ENCODE measurements at regions not wholly inside any gene's neighbourhood (a gene's known extent, or its start where the extent isn't known, plus 50 kb on each side); places are given as distances from the start of the nearest gene placed in this dataset.

DNA sequence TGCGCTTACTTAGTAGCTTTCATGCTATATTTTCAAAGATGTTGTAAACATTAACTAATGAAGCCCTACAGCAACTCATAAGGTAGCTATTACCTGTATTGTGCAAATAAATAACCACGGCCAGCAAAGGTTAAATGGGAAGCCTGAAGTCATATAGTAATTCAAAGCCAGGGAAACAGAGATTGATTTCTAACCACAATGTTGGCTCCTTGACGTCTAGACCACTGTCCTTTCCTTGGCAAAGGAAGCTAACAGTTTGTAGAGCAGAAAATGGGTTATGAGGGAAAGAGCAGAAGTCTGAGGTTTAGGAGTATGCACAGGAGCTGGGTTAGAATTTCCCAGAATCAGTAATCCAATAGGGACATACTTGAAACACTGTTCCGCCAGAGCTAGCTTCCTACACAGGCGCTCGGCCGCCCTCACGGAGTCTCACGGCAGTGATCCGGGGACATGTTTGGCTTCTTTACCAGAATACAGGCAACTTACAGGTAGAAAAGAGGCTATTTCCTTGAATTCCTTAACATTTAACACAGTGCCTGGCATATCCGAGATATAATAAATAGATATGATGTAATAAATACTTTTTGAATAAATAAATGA lies 298.8 kb upstream of the LYPLAL1 start:
- 67% methylated on average over 3 of the region's 11 CpGs for WGBS (ENCODE audit: insufficient coverage)
- no peaks in the 10 kb centered on the region for H3K9me3 ChIP-seq (ENCODE audit: control extremely low read depth in 1 of 5, control insufficient read depth in 4 of 5, insufficient read depth in 2 of 5, low read depth in 1 of 5, low read length in 4 of 5)
- no peak overlapping the region for H3K27ac ChIP-seq (ENCODE audit: insufficient read depth in 1 of 2, low read depth in 1 of 2, low read length in 2 of 2, poor library complexity in 1 of 2, severe bottlenecking in 2 of 2)
- no peaks in the 10 kb centered on the region for H3K36me3 ChIP-seq (ENCODE audit: control insufficient read depth in 4 of 4, insufficient read depth in 4 of 4, low read length in 3 of 4)
- peaks cover 0 to 3% (median 0%) of the 10 kb centered on the region in 5 experiments for H3K27me3 ChIP-seq (replicated peaks in 2 of 5; ENCODE audit: control insufficient read depth in 4 of 5, insufficient read depth in 5 of 5, low read length in 4 of 5)
- no peak for DNase-seq
- POLR2A ChIA-PET = no interaction called here
- H3K4me1 ChIP-seq (ENCODE audit: control extremely low read depth in 1 of 4, control insufficient read depth in 4 of 4, insufficient read depth in 4 of 4, low read length in 3 of 4) = no peaks in the 10 kb centered on the region
- no peak overlapping the region for H3K4me3 ChIP-seq (ENCODE audit: control insufficient read depth in 1 of 7, extremely low read depth in 1 of 7, insufficient read depth in 4 of 7, low read depth in 2 of 7, low read length in 6 of 7)
- CTCF ChIA-PET = no interaction called here

DNA sequence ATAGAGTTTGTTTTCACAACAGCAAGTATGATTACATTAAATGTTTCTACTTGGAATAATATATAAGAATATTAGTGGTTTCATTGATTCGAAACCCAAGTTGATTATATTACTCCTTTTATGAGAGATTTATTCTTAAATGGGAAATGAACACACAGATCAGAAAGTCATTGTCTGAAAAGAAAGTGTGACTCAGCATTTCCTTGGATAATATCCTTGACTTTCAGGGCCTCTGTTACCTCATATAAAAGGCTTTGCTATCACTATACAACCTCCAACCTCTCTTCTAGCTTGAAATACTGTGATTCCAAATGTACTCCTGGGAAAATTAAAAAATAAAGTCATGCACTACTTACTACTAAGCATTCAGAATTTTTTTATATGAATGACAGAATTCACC lies 295.3 kb upstream of the LYPLAL1 start:
- no CpG with 5 or more reads among the region's 1 CpG for WGBS (ENCODE audit: insufficient coverage)
- H3K9me3 ChIP-seq (ENCODE audit: control extremely low read depth in 1 of 5, control insufficient read depth in 4 of 5, insufficient read depth in 2 of 5, low read depth in 1 of 5, low read length in 4 of 5) = no peaks in the 10 kb centered on the region
- H3K27ac ChIP-seq (ENCODE audit: insufficient read depth in 1 of 2, low read depth in 1 of 2, low read length in 2 of 2, poor library complexity in 1 of 2, severe bottlenecking in 2 of 2) = no peak overlapping the region
- POLR2A ChIA-PET = interaction anchor here (1.4 kb wide), 1 partner anchor 9 kb away, joined by 3 read pairs; no protein-coding TSS in a partner anchor
- no peaks in the 10 kb centered on the region for H3K36me3 ChIP-seq (ENCODE audit: control insufficient read depth in 4 of 4, insufficient read depth in 4 of 4, low read length in 3 of 4)
- CTCF ChIA-PET = no interaction called here
- peak in 1 of 3 donors; percentile 0 for DNase-seq
- H3K4me3 ChIP-seq (ENCODE audit: control insufficient read depth in 1 of 7, extremely low read depth in 1 of 7, insufficient read depth in 4 of 7, low read depth in 2 of 7, low read length in 6 of 7) = no peak overlapping the region
- peaks cover 0 to 3% (median 0%) of the 10 kb centered on the region in 5 experiments for H3K27me3 ChIP-seq (replicated peaks in 2 of 5; ENCODE audit: control insufficient read depth in 4 of 5, insufficient read depth in 5 of 5, low read length in 4 of 5)
- no peaks in the 10 kb centered on the region for H3K4me1 ChIP-seq (ENCODE audit: control extremely low read depth in 1 of 4, control insufficient read depth in 4 of 4, insufficient read depth in 4 of 4, low read length in 3 of 4)

DNA sequence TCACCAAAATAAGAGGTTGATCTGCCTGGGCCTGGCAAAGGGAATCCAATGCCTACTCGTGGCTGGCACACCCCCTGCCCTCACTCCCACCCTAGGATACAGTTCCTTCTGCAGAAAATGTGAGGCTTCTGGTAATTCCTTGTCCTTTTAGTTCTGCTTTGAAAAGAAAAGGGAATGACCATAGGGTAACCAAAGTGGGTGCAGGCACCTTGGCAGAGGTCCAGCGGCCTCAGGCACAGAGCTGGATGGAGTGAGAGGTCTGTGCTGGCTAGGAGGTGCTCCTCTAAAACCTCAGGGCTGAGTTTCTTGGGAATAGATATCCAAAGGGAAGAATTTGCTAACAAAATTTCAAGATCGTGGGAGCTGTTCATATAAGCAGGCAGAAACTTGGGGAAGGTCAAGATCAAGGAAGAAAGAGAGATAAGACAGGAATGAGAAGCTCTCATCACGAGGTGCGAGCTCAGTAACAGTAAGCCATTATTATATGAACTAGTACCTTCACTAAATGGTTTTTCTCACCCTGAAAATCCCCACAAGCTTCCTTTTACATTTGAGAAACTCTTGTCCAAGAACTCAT lies 293.1 kb upstream of the LYPLAL1 start:
- no peaks in the 10 kb centered on the region for H3K4me1 ChIP-seq (ENCODE audit: control extremely low read depth in 1 of 4, control insufficient read depth in 4 of 4, insufficient read depth in 4 of 4, low read length in 3 of 4)
- H3K27ac ChIP-seq (ENCODE audit: insufficient read depth in 1 of 2, low read depth in 1 of 2, low read length in 2 of 2, poor library complexity in 1 of 2, severe bottlenecking in 2 of 2) = no peak overlapping the region
- peaks cover 0 to 2% (median 0%) of the 10 kb centered on the region in 5 experiments for H3K27me3 ChIP-seq (replicated peaks in 2 of 5; ENCODE audit: control insufficient read depth in 4 of 5, insufficient read depth in 5 of 5, low read length in 4 of 5)
- ChIA-PET POLR2A (no interaction called here), CTCF (no interaction called here)
- H3K9me3 ChIP-seq (ENCODE audit: control extremely low read depth in 1 of 5, control insufficient read depth in 4 of 5, insufficient read depth in 2 of 5, low read depth in 1 of 5, low read length in 4 of 5) = no peaks in the 10 kb centered on the region
- DNase-seq = no peak
- no peaks in the 10 kb centered on the region for H3K36me3 ChIP-seq (ENCODE audit: control insufficient read depth in 4 of 4, insufficient read depth in 4 of 4, low read length in 3 of 4)
- no peak overlapping the region for H3K4me3 ChIP-seq (ENCODE audit: control insufficient read depth in 1 of 7, extremely low read depth in 1 of 7, insufficient read depth in 4 of 7, low read depth in 2 of 7, low read length in 6 of 7)
- 88% methylated on average over 3 of the region's 5 CpGs for WGBS (ENCODE audit: insufficient coverage)

DNA sequence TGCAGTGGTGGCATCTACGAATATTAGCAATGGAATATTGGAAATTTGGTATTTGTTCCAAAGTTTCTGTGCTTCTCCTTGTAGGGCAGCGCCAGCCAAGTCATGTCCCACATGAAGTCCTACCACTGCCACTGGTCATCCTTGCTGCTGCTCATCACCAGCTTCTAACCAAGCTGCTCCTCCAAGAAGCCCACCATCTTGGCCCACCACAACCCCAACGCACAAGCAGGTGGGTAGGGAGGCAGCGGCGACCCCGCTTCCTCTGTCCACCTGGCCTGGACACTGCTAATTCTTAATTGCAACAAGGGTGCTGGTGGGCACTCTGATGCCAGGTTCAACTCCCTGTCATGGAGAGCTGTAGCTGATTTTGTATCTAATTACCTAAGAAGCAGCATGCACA lies 291.2 kb upstream of the LYPLAL1 start:
- no peak for DNase-seq
- no peak overlapping the region for H3K4me3 ChIP-seq (ENCODE audit: control insufficient read depth in 1 of 7, extremely low read depth in 1 of 7, insufficient read depth in 4 of 7, low read depth in 2 of 7, low read length in 6 of 7)
- 93% methylated on average over 4 of the region's 6 CpGs for WGBS (ENCODE audit: insufficient coverage)
- no peaks in the 10 kb centered on the region for H3K4me1 ChIP-seq (ENCODE audit: control extremely low read depth in 1 of 4, control insufficient read depth in 4 of 4, insufficient read depth in 4 of 4, low read length in 3 of 4)
- no peaks in the 10 kb centered on the region for H3K9me3 ChIP-seq (ENCODE audit: control extremely low read depth in 1 of 5, control insufficient read depth in 4 of 5, insufficient read depth in 2 of 5, low read depth in 1 of 5, low read length in 4 of 5)
- no peaks in the 10 kb centered on the region for H3K27me3 ChIP-seq (replicated peaks in 2 of 5; ENCODE audit: control insufficient read depth in 4 of 5, insufficient read depth in 5 of 5, low read length in 4 of 5)
- no peak overlapping the region for H3K27ac ChIP-seq (ENCODE audit: insufficient read depth in 1 of 2, low read depth in 1 of 2, low read length in 2 of 2, poor library complexity in 1 of 2, severe bottlenecking in 2 of 2)
- no peaks in the 10 kb centered on the region for H3K36me3 ChIP-seq (ENCODE audit: control insufficient read depth in 4 of 4, insufficient read depth in 4 of 4, low read length in 3 of 4)
- ChIA-PET POLR2A (no interaction called here), CTCF (no interaction called here)

DNA sequence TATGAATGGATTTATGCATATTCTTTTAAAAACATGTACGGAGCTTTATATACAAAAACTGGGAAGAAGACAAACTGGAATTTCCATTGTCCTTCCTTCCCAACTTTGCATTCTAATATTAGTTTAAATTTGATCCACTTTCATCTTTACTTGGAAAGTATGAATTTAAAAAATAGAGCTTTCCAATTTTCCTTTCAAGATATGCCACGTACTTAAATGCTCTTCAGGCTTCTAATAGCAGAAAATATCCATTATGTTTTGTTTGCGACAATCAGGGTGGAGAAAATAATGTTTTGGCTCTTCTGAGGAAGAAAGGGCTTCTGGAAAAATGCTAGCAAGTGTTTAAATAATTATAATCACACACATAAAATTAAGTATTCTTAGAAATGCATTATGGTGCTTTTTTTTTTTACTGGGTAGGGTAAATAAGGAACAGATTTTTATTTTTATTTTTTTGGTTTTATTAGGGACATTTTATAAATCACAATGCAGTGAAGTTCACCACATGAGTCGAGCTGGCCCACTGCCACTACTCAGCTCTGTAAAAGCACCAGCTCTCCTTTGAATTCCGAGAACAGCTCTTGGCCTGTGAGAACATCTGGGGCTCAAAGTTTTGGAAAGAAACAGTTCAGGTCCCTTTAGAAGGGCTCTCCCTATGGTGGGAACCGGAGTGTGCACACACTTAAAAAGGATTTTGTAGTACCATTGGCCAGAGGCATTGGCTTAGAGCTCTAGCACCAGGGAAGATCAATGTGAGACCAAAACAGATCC lies 287.4 kb upstream of the LYPLAL1 start:
- POLR2A ChIA-PET = no interaction called here
- no peak overlapping the region for H3K27ac ChIP-seq (ENCODE audit: insufficient read depth in 1 of 2, low read depth in 1 of 2, low read length in 2 of 2, poor library complexity in 1 of 2, severe bottlenecking in 2 of 2)
- CTCF ChIA-PET = no interaction called here
- no peaks in the 10 kb centered on the region for H3K4me1 ChIP-seq (ENCODE audit: control extremely low read depth in 1 of 4, control insufficient read depth in 4 of 4, insufficient read depth in 4 of 4, low read length in 3 of 4)
- no peaks in the 10 kb centered on the region for H3K9me3 ChIP-seq (ENCODE audit: control extremely low read depth in 1 of 5, control insufficient read depth in 4 of 5, insufficient read depth in 2 of 5, low read depth in 1 of 5, low read length in 4 of 5)
- H3K36me3 ChIP-seq (ENCODE audit: control insufficient read depth in 4 of 4, insufficient read depth in 4 of 4, low read length in 3 of 4) = no peaks in the 10 kb centered on the region
- WGBS (ENCODE audit: insufficient coverage) = 96% methylated on average over 3 of the region's 6 CpGs
- H3K27me3 ChIP-seq (replicated peaks in 2 of 5; ENCODE audit: control insufficient read depth in 4 of 5, insufficient read depth in 5 of 5, low read length in 4 of 5) = no peaks in the 10 kb centered on the region
- no peak overlapping the region for H3K4me3 ChIP-seq (ENCODE audit: control insufficient read depth in 1 of 7, extremely low read depth in 1 of 7, insufficient read depth in 4 of 7, low read depth in 2 of 7, low read length in 6 of 7)
- no peak for DNase-seq

DNA sequence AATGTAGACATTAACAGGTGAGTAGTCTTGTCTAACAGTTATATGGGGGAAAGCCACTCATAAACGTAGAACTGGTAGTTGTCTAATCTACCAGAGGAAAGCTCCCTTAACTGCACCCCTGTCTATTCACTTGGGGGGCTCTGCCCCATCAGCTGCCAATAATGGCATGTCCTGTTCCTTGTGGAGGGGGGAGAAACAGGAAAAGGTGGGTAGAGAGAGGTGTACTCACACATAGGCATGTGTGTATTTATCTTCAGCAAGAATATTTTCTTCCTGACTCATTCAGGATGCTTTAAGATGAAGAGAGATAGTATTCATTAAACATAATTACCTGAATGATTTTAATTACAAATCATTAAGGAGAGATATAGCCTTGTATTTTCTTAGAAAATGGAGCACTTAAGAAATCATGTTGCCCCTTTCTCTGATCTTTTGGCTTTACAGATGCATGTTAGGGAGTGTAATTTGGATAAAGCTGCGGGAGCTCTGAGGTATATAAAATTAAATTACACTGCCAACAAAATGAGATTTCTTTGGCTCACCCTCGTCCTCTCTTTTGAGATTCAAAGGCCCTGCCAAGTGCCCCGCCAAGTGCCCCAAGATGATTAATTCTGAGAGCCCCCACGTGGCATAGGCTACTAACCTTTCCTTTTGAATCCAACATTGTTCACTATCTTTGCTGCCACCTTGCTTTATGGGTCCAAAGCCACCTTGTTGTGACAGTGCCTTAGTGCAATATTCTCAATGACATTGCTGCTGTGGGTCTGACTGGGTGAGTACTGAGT lies 286.3 kb upstream of the LYPLAL1 start:
- H3K4me3 ChIP-seq (ENCODE audit: control insufficient read depth in 1 of 7, extremely low read depth in 1 of 7, insufficient read depth in 4 of 7, low read depth in 2 of 7, low read length in 6 of 7) = no peak overlapping the region
- H3K4me1 ChIP-seq (ENCODE audit: control extremely low read depth in 1 of 4, control insufficient read depth in 4 of 4, insufficient read depth in 4 of 4, low read length in 3 of 4) = no peaks in the 10 kb centered on the region
- no peaks in the 10 kb centered on the region for H3K9me3 ChIP-seq (ENCODE audit: control extremely low read depth in 1 of 5, control insufficient read depth in 4 of 5, insufficient read depth in 2 of 5, low read depth in 1 of 5, low read length in 4 of 5)
- no peaks in the 10 kb centered on the region for H3K27me3 ChIP-seq (replicated peaks in 2 of 5; ENCODE audit: control insufficient read depth in 4 of 5, insufficient read depth in 5 of 5, low read length in 4 of 5)
- POLR2A ChIA-PET = interaction anchor here (1.2 kb wide), 1 partner anchor 9 kb away, joined by 3 read pairs; no protein-coding TSS in a partner anchor
- no peaks in the 10 kb centered on the region for H3K36me3 ChIP-seq (ENCODE audit: control insufficient read depth in 4 of 4, insufficient read depth in 4 of 4, low read length in 3 of 4)
- CTCF ChIA-PET = no interaction called here
- WGBS (ENCODE audit: insufficient coverage) = 70% methylated on average over 3 of the region's 5 CpGs
- H3K27ac ChIP-seq (ENCODE audit: insufficient read depth in 1 of 2, low read depth in 1 of 2, low read length in 2 of 2, poor library complexity in 1 of 2, severe bottlenecking in 2 of 2) = no peak overlapping the region
- DNase-seq = no peak
